Activated CD8-positive, alpha-beta memory T cell treated with anti-CD3 and anti-CD28 coated beads, Interleukin-2, amount 50 U/mL, for 48 hours (primary cell): ENCODE measurements at regions not wholly inside any gene's neighbourhood (a gene's known extent, or its start where the extent isn't known, plus 50 kb on each side); places are given as distances from the start of the nearest gene placed in this dataset.
"Not testable (repeated sequence)": the region's sequence is repeated elsewhere in the genome, so short reads cannot be mapped to it uniquely, and the experiment has no call there.

Experiments used
- DNase-seq: peaks from one replicate; pipeline ENCODE4 v3.0.0-alpha.2; 2020

GRCh38 chr4:153929675-153930074, 140.8 kb upstream of the SFRP2 start:
- no peak for DNase-seq

DNA sequence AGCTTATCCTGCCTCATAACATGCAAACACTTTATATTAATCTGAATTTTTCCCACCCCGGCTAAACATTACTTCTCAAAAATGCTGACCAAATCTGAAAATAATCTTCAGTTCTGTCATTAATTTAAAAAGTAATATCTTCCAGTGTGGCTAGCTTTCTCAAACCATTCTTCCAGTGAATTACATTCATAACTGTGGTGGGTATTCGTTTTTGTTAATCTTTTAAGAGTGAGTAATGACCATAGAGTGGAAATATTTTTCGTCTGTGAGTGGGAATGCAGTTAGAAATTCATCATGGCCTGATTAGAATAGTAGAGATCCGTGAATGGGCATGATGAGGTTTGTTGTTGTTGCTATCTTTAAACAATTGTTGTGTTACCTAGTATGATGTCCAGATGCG, 138.6 kb upstream of the SFRP2 start:
- no peak for DNase-seq

- no peak for DNase-seq
Measured at GRCh38 chr4:153922148-153922547, 133.3 kb upstream of the SFRP2 start.

GRCh38 chr4:153919667-153920066, 130.8 kb upstream of the SFRP2 start:
- DNase-seq = no peak

DNA sequence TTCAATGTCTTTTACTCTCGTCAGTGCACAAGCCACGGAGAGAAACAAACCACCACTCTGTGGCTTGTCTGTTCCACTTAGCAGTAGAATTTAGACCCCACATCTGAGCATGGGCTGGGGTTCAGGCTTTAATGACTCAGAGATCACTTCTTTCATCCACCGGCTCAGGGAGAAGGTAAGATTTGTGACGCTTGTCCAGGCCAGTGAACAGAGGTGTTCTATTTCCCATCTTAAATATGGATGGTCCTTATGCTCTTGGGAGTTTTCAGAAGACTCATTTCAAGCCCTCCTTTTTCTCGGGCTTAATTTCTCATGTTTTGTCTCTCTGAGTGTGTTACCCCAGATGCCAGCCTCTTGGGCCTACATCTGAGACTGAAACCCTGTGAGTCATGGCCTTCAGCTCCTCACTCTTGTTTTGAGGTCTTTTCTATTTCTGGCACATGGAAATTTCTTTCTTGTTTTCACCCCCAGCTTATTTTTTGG, 127.4 kb upstream of the SFRP2 start:
- peak; percentile 56 for DNase-seq

GRCh38 chr4:153912301-153912700, 123.4 kb upstream of the SFRP2 start:
- DNase-seq = no peak

DNA sequence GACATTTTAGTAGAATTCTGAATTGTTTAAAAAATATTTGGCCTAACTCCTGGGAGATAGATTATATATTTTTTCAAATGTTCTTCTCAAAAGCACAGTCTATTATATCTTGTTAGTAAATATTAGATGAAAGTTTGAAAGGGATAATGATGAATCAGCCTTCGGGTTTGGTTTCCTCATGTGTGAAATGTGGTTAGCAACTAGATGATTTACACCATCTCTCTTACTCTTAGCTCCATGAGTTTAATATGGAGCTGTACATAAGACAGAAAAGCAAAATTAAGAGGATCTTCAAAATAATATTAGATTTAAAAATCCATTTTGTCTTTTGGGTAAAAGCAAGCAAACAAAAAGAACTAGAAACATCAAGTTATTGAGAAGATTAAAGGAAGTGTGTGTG, 120.8 kb upstream of the SFRP2 start:
- no peak for DNase-seq

DNA sequence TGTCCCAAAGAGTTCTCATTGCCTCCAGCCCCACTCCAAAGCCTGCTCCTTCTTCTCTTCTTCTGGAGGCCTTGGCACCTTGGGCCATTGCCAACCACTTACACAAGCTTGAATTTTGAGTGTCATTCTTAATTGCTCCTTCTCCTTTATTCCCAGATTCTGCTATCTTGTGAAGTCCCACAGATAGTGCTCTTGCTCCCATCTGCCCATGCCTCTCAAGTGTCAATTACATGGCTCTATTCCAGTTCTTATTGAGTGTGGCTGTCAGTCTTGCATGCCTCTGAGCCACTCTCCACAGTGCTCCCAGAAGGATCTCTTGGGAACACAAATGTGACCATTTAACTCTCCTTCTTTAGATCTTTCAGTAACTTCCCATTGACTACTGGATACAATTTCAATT, 117.3 kb upstream of the SFRP2 start:
- DNase-seq = no peak

DNA sequence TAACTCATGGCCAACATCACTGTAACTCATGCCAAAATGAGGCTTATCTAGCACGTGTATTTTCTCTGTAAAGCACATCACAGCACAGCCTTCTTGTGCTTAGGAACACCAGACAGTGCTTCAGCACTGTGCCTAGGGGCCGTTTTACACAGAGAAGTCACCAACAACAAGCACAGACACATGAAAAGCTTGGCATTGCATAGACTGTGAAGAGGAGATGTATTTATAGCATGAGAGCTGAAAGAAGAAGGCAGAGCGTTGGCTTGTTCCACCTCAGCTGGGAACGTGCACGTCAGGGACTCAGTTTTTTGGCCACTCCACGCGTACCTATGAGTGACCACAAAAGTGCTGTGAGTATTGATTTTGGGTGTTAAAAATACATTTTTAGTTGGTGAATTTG, 116.3 kb upstream of the SFRP2 start:
- no peak for DNase-seq

- no peak for DNase-seq
Measured at GRCh38 chr4:153904011-153904410, 115.1 kb upstream of the SFRP2 start.

GRCh38 chr4:153901220-153901619, 112.3 kb upstream of the SFRP2 start:
- DNase-seq = no peak

- no peak for DNase-seq
Measured at GRCh38 chr4:153900426-153900825, 111.5 kb upstream of the SFRP2 start.

GRCh38 chr4:153890761-153891160, 101.9 kb upstream of the SFRP2 start:
- no peak for DNase-seq

DNA sequence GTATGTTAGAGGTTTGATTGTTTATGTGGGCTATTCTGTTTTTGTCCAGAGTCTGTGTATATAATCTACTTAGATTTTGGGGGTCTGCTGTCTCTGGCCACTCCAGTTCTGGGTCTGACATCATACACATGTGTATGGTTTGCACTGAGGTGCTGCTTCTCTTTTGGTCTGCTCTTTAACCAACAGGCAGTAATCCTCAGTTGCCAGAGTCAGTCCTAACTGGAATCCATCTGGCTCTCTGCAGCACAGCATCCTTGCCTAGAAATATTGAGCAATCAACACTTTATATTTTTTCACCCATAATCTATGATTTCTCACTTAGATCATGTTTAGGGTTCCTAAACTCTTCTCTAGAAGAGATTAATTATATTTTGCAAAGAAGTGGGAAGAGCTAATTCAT, 98.3 kb upstream of the SFRP2 start:
- DNase-seq = no peak

DNA sequence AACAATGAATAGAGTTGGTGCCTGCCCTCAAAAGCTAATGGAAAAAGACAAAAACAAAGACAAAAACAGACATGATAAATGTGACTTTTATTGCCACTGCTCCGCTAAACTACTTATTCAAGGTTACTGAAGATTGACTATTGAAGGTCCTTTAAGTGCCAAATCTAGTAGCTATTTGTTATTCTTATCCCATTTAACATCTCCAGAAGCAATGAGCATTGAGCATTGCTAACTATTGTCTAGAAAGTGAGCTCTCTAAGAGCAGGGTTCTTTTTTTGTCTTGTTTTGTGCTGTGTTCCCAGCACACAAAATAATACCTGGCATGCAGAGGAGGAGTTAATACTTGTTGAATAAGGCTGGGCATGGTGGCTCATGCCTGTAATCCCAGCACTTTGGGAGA, 95.4 kb upstream of the SFRP2 start:
- no peak for DNase-seq

DNA sequence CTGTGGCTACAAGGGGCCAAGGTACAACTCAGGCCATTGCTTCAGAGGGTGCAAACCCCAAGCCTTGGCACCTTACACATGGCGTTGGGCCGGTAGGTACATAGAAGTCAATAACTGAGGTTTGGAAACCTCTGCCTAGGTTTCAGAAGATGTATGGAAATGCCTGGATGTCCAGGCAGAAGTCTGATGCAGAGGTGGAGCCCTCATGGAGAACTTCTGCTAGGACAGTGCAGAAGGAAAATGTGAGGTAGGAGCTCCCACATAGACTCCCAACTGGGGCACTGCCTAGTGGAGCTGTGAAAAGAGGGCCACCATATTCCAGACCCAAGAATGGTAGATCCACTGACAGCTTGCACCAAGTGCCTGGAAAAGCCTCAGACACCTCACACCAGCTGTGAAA, 92.1 kb upstream of the SFRP2 start:
- no peak for DNase-seq

DNA sequence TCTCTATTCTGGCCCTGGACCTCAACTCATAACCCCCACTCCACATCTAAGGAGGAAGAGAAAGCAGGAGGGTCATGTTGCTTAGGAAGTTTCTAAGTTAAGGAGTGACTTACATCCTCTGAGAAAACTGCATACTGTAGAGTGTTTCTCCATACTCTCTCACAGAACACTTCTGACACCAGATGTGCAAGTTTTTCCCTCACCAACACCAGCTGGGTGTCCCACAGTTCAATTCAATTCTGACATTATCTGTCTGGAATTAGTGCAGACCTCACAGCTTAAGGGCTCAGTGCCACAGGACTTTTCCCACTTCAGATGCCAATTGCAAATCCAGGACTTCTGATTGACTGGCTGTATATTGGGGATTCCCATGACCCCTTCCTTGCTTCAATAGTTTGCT, 89.0 kb upstream of the SFRP2 start:
- no peak for DNase-seq

DNA sequence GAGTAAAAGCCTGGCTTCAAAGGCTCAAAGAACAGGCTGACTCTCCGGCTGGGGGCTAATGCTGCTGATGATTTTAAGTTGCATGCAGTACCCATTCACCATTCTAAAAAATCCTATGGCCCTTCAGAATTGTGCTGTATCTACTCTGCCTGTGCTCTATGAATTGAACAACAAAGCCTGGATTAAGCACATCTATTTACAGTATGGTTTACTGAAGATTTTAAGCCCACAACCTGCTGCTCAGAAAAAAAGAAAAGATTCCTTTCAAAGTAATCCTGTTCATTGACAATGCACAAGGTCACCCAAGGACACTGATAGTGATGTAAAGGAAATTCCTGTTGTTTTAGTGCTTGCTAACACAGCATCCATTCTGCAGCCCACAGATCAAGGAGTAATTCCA, 84.9 kb upstream of the SFRP2 start:
- no peak for DNase-seq

- not testable (repeated sequence) for DNase-seq
Measured at GRCh38 chr4:153866766-153867165, 77.9 kb upstream of the SFRP2 start.

- no peak for DNase-seq
Measured at GRCh38 chr4:153852501-153852900, 63.6 kb upstream of the SFRP2 start.

- no peak for DNase-seq
Measured at GRCh38 chr4:153850533-153851280, 61.8 kb upstream of the SFRP2 start.

GRCh38 chr4:153844144-153844543, 55.3 kb upstream of the SFRP2 start:
- no peak for DNase-seq
